NOMO-1 (cell line): ENCODE measurements at regions not wholly inside any gene's neighbourhood (a gene's known extent, or its start where the extent isn't known, plus 50 kb on each side); places are given as distances from the start of the nearest gene placed in this dataset.
"Not testable (repeated sequence)": the region's sequence is repeated elsewhere in the genome, so short reads cannot be mapped to it uniquely, and the experiment has no call there.

ENCODE experiments used
- DNase-seq, 2 experiments: peaks; one replicate each; lab custom pipeline; 2025; ENCODE audit not compliant: unreplicated experiment in 2 of 2; lab: John Stamatoyannopoulos, UW

- DNase-seq: no peak
Observed at GRCh38 chr5:74501674-74502478, 138.7 kb downstream of the ENC1 start.

DNA sequence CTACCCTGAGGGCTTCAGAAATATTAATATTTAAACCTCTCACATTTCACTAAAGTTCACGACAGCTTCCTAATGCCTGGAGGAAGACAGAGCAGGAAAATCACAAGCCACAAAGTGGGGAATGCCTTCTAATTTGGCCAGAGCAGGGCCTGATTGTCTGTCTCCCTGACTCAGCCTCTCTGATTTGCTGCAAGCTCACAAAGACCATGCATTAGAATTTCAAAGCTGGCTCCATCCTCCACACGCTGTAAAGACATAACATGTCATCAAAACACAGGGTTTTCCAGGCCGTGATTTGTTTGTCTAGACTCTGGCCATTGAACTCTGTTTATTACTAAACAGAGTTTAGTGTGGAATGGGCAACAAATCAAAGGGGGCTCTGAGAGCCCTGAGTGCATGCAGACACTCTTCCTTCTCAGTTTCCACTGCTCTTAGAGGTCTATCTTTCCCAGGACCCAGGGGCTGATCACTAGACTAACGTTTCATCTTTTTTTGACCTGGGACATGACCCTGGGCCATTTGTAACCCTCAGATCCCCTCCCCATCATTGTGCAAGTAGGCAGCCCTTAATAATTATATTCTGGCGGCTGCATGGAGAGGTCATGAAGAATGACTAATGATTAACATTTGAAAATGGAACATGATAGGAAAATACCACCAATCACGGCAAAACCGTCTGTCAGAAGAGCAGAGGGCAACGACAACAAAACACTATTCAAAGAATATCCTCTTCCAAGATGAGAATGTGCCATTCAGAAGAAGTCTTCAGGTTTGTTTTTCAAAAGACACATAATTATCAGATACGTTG is 140.2 kb downstream of the ENC1 start:
- DNase-seq: no peak

- no peak for DNase-seq
Observed at GRCh38 chr5:74499256-74500050, 141.1 kb downstream of the ENC1 start.

GRCh38 chr5:74497706-74498105 is 142.8 kb downstream of the ENC1 start:
- DNase-seq: no peak

DNA sequence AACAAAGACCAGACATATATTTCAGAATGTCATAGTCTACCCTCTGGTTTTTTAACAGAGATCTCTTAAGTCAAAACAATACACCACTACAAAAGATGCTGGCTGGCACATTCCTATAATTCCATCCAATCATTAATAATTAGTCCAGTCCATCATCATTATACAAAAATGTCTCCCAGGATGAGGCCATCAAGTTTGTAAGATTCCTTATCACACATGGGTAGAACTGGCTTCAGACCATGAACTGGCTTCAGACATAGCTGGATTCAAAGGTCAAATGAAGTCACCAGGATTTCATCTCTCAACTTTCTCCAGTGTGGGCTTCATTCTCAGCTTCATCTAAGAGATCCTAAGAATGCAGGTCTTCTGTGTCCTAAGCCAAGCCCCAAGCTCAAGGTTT is 147.1 kb downstream of the ENC1 start:
- no peak for DNase-seq

GRCh38 chr5:74492230-74492629 is 148.3 kb downstream of the ENC1 start:
- no peak for DNase-seq

DNA sequence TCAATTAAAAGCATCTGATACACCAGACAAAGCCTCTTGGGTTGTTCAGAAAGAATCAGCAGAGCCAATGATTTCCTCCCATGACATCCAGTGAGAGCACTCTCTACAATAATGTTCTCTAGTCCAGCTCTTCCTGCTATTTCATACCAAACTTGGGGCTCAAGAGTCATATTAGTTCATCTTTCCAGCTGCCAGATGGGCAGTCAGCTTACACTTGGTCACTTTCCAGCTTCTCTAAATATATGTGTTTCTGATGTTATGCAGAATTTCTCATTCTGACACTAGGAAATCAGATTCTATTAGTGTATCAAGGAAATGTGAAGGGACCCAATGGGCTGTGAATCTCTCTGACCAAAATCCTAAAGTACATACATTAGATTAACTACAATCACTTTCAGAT is 148.9 kb downstream of the ENC1 start:
- no peak for DNase-seq

GRCh38 chr5:74490814-74491213 is 149.7 kb downstream of the ENC1 start:
- peak in 1 of 2 experiments; percentile 22 for DNase-seq

GRCh38 chr5:74482990-74483389 is 157.5 kb downstream of the ENC1 start:
- no peak for DNase-seq

- no peak for DNase-seq
Observed at GRCh38 chr5:74482523-74482922, 158.0 kb downstream of the ENC1 start.

DNA sequence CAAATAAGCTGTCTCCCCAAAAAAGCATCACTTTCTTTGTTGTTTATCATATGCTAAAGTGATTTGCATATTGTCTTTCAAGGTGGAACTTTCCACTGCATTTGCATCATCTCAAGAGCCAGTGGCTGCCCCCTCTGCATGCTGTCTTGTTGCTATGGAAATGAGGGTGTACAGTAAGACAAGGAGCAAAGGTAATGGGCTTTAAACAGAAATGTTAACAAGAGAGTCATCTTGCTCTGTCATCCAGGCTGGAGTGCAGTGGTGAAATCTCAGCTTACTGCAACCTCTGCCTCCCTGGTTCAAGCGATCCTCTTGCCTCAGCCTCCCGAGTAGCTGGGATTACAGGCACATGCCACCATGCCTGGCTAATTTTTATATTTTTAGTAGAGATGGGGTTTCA is 159.2 kb downstream of the ENC1 start:
- DNase-seq: not testable (repeated sequence)

DNA sequence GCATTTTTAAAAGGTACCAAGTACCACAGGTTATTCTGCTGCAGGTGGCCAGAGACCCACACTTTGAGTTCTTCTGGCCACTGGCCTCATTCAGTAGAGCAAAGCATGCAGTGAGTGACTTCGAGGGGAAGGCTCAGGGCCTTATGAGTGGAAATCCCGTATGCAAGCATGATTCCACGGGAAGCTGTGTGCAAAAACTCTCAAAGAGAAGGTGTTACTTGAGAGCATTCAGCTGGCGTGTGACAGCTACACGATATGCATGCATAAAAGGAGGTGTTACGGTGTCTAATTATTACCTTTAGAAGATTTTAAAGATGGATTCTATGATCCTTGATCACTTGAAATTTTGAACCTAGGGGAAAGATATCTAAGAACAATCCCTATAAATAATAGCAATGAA is 160.3 kb downstream of the ENC1 start:
- DNase-seq: no peak

DNA sequence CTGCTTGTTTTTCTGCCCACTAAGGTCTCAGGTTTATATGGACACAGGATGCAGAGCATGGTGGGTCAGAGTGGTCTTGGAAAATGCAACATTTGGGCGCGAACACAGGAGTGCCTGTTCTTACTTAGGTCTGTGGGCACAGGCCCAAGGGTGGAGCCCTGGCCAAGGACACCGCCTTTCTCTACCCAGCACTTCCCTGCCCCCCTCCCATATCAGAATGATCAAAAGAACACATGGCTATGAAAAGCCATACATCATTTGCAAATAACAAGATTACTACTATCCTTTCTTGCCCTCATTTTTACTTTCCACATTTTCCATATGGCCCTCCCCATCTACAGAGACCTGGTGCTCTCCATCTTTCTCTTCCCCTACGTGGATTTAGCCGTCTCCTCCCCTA is 162.2 kb downstream of the ENC1 start:
- no peak for DNase-seq

DNA sequence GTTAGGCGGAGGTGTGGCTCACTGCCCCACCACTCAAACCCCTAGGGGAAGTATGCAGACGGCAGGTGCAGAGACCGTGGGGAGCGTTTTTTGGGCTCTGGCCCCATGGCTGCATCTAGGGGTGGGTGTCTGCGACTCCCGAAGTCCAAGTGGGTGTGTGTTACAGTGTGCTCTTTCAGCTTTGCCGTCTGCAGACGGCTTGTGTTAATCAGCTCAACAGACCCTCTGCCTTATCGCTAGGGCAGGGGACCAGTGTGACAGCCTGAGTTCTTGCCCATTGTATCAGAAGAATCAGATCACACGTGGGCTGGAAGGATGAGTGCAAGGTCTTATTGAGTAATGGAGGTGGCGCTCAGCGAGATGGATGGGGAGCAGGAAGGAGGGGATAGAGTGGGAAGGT is 162.8 kb downstream of the ENC1 start:
- DNase-seq: no peak

- DNase-seq: no peak
Observed at GRCh38 chr5:74476819-74477453, 163.6 kb downstream of the ENC1 start.

GRCh38 chr5:74476046-74476818 is 164.3 kb downstream of the ENC1 start:
- DNase-seq: no peak

DNA sequence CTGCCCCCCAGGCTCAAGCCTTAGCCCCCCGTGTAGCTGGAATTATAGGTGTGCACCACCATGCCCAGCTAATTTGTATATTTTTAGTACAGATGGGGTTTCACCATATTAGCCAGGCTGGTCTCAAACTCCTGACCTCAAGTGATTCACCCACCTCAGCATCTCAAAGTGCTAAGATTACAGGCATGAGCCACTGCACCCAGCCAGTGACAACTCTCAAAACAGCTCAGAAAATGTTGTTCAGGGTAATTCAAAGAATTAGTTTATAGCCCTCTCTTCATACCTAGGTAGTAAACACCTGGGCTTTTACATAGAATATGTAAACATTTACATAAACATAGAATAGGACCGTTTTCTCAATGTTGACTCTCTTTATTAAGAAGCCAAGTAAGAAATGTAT is 168.7 kb downstream of the ENC1 start:
- DNase-seq: no peak

- no peak for DNase-seq
Observed at GRCh38 chr5:74469234-74469994, 171.1 kb downstream of the ENC1 start.

DNA sequence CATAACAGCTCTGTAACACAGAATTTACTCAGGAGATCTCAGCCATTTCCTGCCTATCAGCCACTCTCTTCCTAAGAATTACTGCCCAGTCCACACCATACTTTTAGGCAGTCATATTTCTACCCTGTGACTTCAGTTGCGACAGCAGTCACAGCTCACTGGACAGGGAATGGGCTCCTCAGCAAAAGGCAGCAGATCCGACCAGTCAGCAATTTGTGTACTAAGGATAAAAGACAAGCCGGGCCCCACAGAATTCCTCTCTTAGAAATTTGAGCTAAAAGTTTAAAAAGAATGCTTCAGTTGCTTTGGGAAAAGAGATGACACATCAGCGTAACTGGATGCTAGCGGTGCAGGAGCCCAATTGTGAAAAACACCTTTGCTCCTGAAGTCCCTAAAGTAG is 172.1 kb downstream of the ENC1 start:
- DNase-seq: no peak
